HG02840 (cell line): ENCODE measurements at regions not wholly inside any gene's neighbourhood (a gene's known extent, or its start where the extent isn't known, plus 50 kb on each side); places are given as distances from the start of the nearest gene placed in this dataset.

ENCODE experiments used
- ATAC-seq: cut with Tn5 transposase; IDR thresholded peaks from one replicate; pipeline ENCODE4 v1.9.1; 2021; ENCODE audit warnings: mild to moderate bottlenecking, moderate library complexity, moderate number of reproducible peaks; ENCODE audit not compliant: unreplicated experiment, low FRiP score

DNA sequence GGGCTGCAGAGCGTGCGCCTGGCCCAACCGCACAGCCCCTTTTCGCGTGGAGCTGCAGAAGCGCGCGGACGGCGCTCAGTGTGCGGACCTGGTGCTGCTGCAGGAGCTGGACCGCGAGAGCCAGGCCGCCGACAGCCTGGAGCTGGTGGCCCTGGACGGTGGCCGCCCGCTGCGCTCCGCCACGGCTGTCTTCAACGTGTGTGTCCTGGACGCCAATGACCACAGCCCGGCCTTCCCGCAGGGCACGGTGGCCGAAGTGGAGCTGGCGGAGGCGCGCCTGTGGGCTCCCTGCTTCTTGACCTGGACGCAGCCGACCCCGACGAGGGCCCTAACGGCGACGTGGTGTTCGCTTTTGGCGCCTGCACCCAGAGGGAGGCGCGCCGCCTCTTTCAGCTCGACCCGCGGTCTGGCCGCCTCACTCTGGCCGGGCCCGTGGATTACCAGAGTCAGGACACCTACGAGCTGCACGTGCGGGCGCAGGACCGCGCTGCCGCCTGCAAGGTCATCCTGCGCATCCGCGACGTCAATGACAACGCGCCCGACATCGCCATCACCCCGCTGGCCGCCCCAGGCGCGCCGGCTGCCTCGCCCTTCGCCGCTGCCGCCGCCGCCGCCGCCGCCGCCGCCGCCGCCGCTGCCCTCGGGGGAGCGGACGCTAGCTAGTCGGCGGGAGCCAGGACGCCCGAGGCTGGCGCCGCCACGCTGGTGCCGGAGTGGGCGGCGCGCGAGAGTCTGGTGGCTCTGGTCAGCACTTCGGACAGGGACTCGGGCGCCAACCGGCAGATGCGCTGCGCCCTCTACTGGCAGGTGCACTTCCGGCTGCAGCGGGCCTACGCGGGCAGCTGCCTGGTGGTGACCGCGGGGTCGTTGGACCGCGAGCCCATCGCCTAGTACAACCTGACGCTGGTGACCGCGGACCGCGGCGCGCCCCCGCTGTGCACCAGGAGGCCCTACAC, 172.2 kb downstream of the OLFM4 start:
- no peak for ATAC-seq

- ATAC-seq: no peak
These were observed 173.0 kb downstream of the OLFM4 start for GRCh38 chr13:53201454-53202225.

DNA sequence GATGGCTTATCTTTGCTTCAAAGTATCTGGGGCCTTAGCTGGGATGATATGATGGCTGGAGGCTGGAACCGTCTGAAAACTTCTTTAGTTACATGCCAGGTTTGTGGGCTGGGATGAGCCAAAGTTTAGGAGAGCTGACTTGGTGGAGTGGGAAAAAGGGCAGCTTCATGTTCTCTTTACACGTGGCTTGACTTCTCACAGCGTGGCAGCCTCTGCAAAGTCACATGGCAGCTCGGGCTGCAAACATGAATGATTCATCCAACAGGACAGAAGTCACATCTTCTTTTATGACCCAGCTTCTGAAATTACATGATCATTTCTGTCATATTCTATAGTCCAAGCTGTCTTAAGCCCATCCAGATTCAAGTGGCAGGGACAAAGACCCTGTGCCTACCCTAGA, 176.0 kb downstream of the OLFM4 start:
- ATAC-seq: no peak

GRCh38 chr13:53206455-53206854, 177.8 kb downstream of the OLFM4 start:
- ATAC-seq: no peak

DNA sequence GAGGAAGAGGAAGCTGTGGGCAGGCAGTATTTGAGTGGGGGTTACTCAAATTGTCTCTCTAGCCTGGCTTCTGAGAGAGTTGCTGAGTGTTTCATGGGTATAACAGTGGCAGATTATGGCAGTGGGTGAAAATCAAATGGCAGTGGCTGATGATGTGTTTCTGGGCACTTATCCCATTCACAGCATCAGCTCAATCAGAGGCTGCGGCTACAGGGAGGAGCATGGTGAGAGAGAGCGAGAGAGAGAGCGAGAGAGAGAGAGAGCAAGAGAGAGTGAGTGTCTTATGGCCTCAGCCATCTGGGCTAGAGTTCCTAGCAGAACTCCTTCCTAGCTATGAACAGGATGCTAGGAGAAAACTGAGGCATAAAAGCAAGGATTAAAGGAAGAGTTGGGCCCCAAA, 178.9 kb downstream of the OLFM4 start:
- ATAC-seq: no peak

GRCh38 chr13:53214433-53214832, 185.8 kb downstream of the OLFM4 start:
- ATAC-seq: no peak

DNA sequence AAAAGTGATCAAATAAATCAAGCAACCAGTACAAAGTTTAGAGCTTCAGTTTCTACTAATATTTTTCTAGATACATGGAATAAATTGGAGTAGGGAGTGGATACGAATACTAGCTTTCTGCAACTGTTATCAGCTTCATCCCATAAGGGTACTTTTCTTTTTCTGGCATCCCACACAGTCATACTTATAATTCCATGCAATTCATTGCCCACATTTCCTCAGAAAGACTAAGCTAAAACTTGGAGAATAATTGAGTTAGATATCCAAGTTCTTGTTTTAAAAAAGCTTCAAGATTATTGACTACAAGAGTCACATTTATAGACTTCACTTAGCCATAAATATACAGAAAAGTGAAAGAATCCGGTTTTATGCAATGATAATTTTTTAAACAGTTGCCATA, 186.9 kb downstream of the OLFM4 start:
- ATAC-seq: no peak

DNA sequence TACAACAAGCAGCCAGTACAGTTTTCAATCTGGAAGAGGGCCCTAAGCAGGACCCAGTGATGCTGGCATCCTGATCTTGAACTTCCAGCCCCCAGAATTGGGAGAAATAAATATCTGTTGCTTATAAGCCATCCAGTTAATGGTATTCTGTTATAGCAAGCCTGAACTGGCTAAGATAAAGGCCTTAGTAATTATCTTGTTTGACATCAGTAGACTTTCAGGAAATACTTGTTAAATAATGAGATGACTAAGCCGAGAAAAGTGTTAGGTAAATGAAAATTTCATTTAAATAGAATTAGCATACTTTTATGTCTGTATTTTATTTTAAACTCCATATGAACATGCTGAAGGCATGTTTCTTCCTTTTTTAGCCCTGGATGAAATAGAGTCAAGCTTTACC, 188.2 kb downstream of the OLFM4 start:
- no peak for ATAC-seq

DNA sequence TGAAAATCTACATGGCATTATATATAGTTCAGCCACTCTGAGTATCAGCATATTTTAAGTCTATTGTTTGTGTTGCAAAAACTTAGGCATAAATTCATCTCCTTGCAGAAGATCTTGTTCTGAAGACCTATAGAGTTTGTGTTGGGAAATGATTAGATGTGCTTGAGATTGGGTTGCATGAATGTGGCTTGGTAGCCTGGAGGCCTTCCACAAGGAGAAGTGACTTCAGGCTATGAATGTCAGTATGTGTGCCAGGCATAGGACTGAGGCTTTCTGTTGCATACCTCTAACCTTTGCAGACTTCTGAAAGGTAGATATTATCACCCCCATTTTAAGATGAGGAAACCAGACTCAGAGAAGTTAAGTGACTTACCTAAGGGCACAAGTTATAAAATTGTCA, 188.6 kb downstream of the OLFM4 start:
- no peak for ATAC-seq

- no peak for ATAC-seq
These were observed 191.4 kb downstream of the OLFM4 start for GRCh38 chr13:53220038-53220437.

GRCh38 chr13:53237696-53238095, 209.1 kb downstream of the OLFM4 start:
- no peak for ATAC-seq

DNA sequence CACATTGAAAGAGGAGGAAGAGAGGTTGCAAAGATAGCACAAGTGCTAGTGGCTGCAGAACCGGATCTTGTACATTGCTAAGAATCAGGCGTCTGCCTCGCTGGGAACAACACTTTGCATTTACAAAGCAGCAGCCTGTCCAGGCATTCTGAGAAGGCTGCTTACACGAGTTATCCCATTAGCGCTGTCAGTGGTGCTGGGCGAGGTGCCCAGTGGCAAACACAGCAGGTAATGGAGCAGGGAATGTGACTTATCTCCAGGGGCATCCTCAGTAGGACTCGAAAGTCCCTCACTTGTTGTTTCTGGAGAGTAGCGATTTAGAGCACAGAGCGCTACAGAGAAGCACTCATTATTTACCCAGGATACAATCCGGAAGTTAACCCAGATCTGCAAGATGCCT, 209.6 kb downstream of the OLFM4 start:
- no peak for ATAC-seq

GRCh38 chr13:53240401-53241025, 211.9 kb downstream of the OLFM4 start:
- no peak for ATAC-seq

DNA sequence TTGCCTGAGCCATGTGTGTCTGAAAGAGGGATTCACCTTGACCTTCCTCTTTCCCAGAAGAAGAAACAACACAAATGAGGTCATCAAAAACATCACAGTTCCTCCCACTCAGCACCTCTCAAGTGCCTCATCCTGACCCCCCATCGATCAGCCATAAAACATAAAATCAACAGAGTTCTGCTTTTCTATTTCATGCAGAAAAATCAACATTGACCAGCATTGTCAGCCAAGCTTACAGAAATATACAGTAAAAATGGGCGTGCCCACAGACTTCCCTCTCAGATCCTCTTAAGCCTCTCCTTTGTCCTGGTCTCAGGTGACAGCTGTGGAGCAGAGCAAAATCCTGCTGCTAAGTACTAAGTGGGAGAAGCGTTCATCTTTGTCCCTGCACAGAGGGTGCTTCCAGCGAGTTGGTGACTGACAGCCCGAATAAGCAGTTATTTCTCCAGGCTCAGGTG, 213.3 kb downstream of the OLFM4 start:
- no peak for ATAC-seq

DNA sequence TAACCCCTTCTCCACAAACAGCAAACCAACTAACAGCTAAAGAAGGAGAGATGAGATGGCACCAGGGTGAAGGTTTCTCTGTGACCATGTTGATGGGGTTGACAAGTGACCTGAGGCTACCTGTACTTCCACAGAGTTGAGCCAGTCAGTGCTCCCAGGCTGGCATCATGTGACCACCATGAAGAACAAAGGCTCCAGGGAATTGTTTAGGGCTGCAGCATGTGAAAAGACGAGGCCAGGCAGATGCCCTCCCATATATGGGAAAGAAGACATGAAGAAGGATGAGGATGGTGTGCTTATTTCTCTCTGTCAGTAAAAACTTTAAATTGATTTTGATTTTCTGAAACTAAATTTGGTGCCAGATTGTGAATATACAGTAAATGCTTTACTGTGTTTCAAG, 220.6 kb downstream of the OLFM4 start:
- ATAC-seq: no peak

- ATAC-seq: peak; percentile 65
These were observed 221.8 kb downstream of the OLFM4 start for GRCh38 chr13:53250272-53250875.

- no peak for ATAC-seq
These were observed 222.4 kb downstream of the OLFM4 start for GRCh38 chr13:53250977-53251376.

- no peak for ATAC-seq
These were observed 225.9 kb downstream of the OLFM4 start for GRCh38 chr13:53254500-53254899.

- ATAC-seq: no peak
These were observed 227.2 kb downstream of the OLFM4 start for GRCh38 chr13:53255795-53256194.

DNA sequence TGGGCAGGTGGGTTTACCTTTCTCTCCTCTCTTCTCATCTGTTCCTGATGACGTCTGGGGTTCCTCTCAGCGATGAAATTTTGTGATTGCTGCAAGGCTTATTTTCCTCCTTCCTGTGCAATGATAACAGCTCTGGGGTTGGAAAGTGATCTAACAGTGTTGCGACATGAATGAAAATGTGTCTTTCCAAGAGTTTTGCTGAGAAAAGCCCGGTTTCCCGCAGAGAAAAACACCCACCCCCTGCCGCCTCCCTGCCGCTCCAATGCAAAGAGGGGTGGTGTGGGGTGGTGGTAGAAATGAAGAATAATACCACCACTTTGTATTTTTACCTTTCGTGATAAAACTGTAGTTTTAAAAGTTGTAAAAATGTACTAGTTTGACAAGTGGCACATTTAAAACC, 232.0 kb downstream of the OLFM4 start:
- ATAC-seq: no peak
